Transverse colon (tissue), 4 donors: ENCODE measurements at regions not wholly inside any gene's neighbourhood (a gene's known extent, or its start where the extent isn't known, plus 50 kb on each side); places are given as distances from the start of the nearest gene placed in this dataset.

Experiments used
- DNase-seq: peaks from one replicate; pipeline ENCODE4 v3.0.0-alpha.2; 2019
- H3K27ac ChIP-seq, 4 donors: fragments of 200-600 bp; sonication (generic); 2 replicates each; pipeline ENCODE4 v1.5.1; 2016 to 2018; ENCODE audit warnings: inconsistent platforms in 4 of 4
- H3K27me3 ChIP-seq: fragments of 200-600 bp; sonication (generic); 2 replicates; pipeline ENCODE4 v1.5.1; 2017; ENCODE audit warnings: inconsistent platforms
- H3K36me3 ChIP-seq, 4 donors: fragments of 200-600 bp; sonication (generic); 2 replicates each; pipeline ENCODE4 v1.5.1; 2017 to 2019; ENCODE audit warnings: inconsistent platforms in 4 of 4
- H3K4me1 ChIP-seq, 4 donors: fragments of 200-600 bp; sonication (generic); 2 replicates each; pipeline ENCODE4 v1.5.1; 2017 to 2020; ENCODE audit warnings: inconsistent platforms in 4 of 4
- H3K4me3 ChIP-seq, 4 donors: fragments of 200-600 bp; sonication (generic); 1 replicate in 1 of 4; 2 replicates in 3 of 4; pipeline versions ENCODE4 v1.5.1 to v1.6.1; 2017 to 2019; ENCODE audit warnings: inconsistent platforms in 4 of 4
- H3K9me3 ChIP-seq, 2 donors: fragments of 200-600 bp; sonication (generic); 2 replicates each; pipeline ENCODE4 v1.5.1; 2017 to 2019; ENCODE audit warnings: inconsistent platforms in 2 of 2
- CTCF ChIP-seq, 5 experiments: fragments of 200-600 bp in 3 of 5; fragments of 450-650 bp in 2 of 5; sonication (generic) in 3 of 5; IDR thresholded peaks; 1 replicate in 2 of 5; 2 replicates in 3 of 5; pipeline ENCODE4 v1.5.1; 2016 to 2017; ENCODE audit warnings: antibody characterized with exemption in 5 of 5, inconsistent platforms in 3 of 5, mild to moderate bottlenecking in 2 of 5, moderate library complexity in 1 of 5
- EP300 ChIP-seq: sonication (generic); formaldehyde crosslinking; IDR thresholded peaks from one replicate; pipeline ENCODE4 v1.6.1; 2017; ENCODE audit warnings: antibody characterized with exemption, low read depth
- POLR2A ChIP-seq: fragments of 450-650 bp; IDR thresholded peaks from one replicate; pipeline ENCODE4 v1.6.1; 2016; ENCODE audit warnings: antibody characterized with exemption, mild to moderate bottlenecking, moderate library complexity
- POLR2AphosphoS5 ChIP-seq, 3 donors: sonication (generic); formaldehyde crosslinking; IDR thresholded peaks; one replicate each; pipeline ENCODE4 v1.6.1; 2016; ENCODE audit warnings: antibody characterized with exemption in 3 of 3
- WGBS, 2 donors: methylation state at CpG; one replicate each; pipeline ENCODE4 v1.1.5; 2018; ENCODE audit warnings: low coverage in 1 of 2; 5-methylcytosine and 5-hydroxymethylcytosine counted together
- in situ Hi-C, 4 donors: fragments of 200-750 bp; cut with MboI; loops; one replicate each; pipeline versions ENCODE4 v1.15.0 to v1.15.1; 2017; ENCODE audit warnings: low sequenced_read_pairs in 3 of 4, low pct_ligation_motif_present in 1 of 4, low pct_unique_long_range_greater_than_20kb in 1 of 4
- intact Hi-C: fragments of 100-400 bp; cut with DNase I; formaldehyde crosslinking; loops from one replicate; pipeline ENCODE4 v1.15.1; 2023; ENCODE audit warnings: low total_unique reads

DNA sequence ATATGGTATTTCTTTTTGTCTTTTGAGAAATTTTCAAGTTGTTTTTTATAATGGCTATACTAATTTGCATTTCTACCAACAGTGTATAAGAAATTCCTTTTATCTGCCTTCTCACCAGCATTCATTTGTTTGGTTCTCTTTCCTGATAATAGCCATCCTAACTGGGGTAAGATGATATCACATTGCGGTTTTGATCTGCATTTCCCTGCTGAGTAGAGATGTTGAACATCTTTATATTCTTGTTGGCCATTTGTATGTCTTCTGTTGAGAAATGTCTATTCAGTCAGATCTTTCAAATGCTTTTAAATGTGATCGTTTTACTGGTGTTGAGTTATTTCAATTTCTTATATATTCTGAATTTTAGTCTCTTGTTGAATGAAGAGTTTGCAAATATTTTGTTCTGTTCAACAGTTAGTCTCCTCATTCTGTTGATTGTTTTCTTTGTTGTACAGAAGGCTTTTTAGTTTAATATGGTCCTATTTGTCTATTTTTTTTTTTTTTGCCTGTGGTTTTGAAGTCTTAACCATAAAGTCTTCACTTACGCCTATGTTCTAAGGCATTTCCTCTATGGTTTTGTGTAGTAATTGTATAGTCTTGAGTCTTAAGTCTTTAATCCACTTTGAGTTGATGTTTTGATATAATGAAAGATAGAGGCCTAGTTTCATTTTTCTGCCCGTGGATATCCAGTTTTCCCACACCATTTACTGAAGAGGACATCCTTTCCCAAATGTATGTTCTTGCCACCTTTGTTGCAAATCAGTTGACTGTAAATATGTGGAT is 1566.9 kb downstream of the STIM2 start:
- intact Hi-C loops (no loop called here), in situ Hi-C loops (no loop called here)
- Histone ChIP-seq H3K27ac (no peak overlapping the region), H3K36me3 (no peaks in the 10 kb centered on the region), H3K9me3 (no peaks in the 10 kb centered on the region), H3K4me1 (no peaks in the 10 kb centered on the region), H3K27me3 (no peaks in the 10 kb centered on the region), H3K4me3 (no peak overlapping the region)
- DNase-seq: no peak
- 78 to 89% methylated on average over 4 of the region's 4 CpGs for WGBS, 2 donors
- no peak for TF ChIP-seq POLR2A
- TF ChIP-seq EP300: no peak
- no peak for TF ChIP-seq CTCF (IDR thresholded peaks at IDR 0.05)
- no peak for TF ChIP-seq POLR2AphosphoS5 (IDR thresholded peaks at IDR 0.05)

- DNase-seq: no peak
- TF ChIP-seq CTCF (IDR thresholded peaks at IDR 0.05): no peak
- no peak for TF ChIP-seq POLR2A
- TF ChIP-seq POLR2AphosphoS5 (IDR thresholded peaks at IDR 0.05): no peak
- no peak for TF ChIP-seq EP300
- Histone ChIP-seq H3K27me3 (no peaks in the 10 kb centered on the region), H3K27ac (no peak overlapping the region), H3K4me3 (no peak overlapping the region), H3K9me3 (no peaks in the 10 kb centered on the region), H3K36me3 (no peaks in the 10 kb centered on the region), H3K4me1 (peaks cover 0 to 4% (median 0%) of the 10 kb centered on the region in 4 donors)
- 90 to 100% methylated on average over 2 to 3 of the region's 7 CpGs for WGBS, 2 donors
- in situ Hi-C loops (no loop called here), intact Hi-C loops (loop anchor here (5.0 kb wide), 1 partner anchor 445 kb away; no protein-coding TSS in a partner anchor)
These were observed 1571.8 kb downstream of the STIM2 start for GRCh38 chr4:28432348-28433025.

- Histone ChIP-seq H3K27ac (no peak overlapping the region), H3K4me1 (peaks cover 0 to 4% (median 0%) of the 10 kb centered on the region in 4 donors), H3K9me3 (no peaks in the 10 kb centered on the region), H3K27me3 (no peaks in the 10 kb centered on the region), H3K36me3 (no peaks in the 10 kb centered on the region), H3K4me3 (no peak overlapping the region)
- intact Hi-C loops: no loop called here
- TF ChIP-seq POLR2AphosphoS5 (IDR thresholded peaks at IDR 0.05) (no peak), CTCF (IDR thresholded peaks at IDR 0.05) (no peak), EP300 (no peak), POLR2A (no peak)
- in situ Hi-C loops: no loop called here
- WGBS, 2 donors: 13 to 17% methylated on average over 2 of the region's 2 CpGs
- no peak for DNase-seq
These were observed 1574.7 kb downstream of the STIM2 start for GRCh38 chr4:28435314-28435713.

DNA sequence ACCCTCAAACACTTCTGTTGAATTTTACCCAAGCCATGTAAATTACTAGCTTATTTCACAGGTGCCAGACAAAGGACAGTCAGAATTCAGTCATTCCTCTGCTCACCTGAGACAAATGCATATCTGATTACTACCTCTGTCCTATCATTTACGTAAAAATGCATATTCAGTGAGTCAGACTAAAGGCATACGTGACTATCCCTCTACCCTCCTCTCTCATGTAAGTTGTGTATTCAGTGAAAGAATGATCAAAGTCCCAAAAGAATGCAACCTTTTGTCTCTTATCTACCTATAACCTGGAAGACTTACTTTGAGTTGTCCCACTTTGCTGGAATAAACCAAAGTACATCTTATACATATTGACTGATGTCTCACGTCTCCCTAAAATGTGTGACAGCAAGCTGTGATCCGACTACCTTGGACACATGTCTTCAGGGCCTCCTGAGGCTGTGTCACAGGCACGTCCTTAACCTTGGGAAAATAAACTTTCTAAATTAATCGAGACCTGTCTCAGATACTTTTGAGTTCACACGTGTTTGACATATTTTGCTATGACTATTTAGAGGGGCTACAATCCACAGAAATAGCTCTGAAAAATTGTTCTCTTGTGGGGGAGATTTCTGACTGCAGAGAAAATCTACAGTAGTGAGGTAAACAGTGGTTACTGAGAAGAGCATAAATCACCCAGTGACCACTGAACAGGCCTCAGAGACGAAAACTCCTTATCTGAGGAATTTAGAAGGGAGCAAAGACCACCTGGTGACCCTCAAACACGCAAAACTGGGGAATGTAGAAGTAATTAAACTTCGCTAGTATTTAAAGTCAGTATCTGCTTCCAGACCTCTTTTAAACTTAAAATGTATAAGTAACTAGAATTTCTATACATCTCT is 1575.8 kb downstream of the STIM2 start:
- intact Hi-C loops (no loop called here), in situ Hi-C loops (no loop called here)
- WGBS, 2 donors: 76 to 77% methylated on average over 10 of the region's 10 CpGs
- Histone ChIP-seq H3K36me3 (no peaks in the 10 kb centered on the region), H3K4me1 (peaks cover 0 to 4% (median 0%) of the 10 kb centered on the region in 4 donors), H3K27me3 (no peaks in the 10 kb centered on the region), H3K27ac (no peak overlapping the region), H3K4me3 (no peak overlapping the region), H3K9me3 (no peaks in the 10 kb centered on the region)
- TF ChIP-seq POLR2A: no peak
- DNase-seq: no peak
